Peyer's patch (tissue), 4 donors: ENCODE measurements at regions not wholly inside any gene's neighbourhood (a gene's known extent, or its start where the extent isn't known, plus 50 kb on each side); places are given as distances from the start of the nearest gene placed in this dataset.

ENCODE experiments used
- DNase-seq, 3 donors: peaks; one replicate each; pipeline ENCODE4 v3.0.0-alpha.2; 2017 to 2019
- H3K27ac ChIP-seq, 4 donors: fragments of 200-600 bp; sonication (generic); one replicate each; pipeline ENCODE4 v1.5.1; 2016 to 2019
- H3K27me3 ChIP-seq, 2 donors: fragments of 200-600 bp; sonication (generic); one replicate each; pipeline ENCODE4 v1.5.1; 2019
- H3K36me3 ChIP-seq, 3 donors: fragments of 200-600 bp; sonication (generic); one replicate each; pipeline ENCODE4 v1.5.1; 2016 to 2019
- H3K4me1 ChIP-seq, 4 donors: fragments of 200-600 bp; sonication (generic); one replicate each; pipeline ENCODE4 v1.5.1; 2016 to 2019
- H3K4me3 ChIP-seq, 4 donors: fragments of 200-600 bp; sonication (generic); 1 replicate in 3 of 4; 2 replicates in 1 of 4; pipeline ENCODE4 v1.5.1; 2016 to 2019; ENCODE audit warnings: mild to moderate bottlenecking in 1 of 4
- H3K9me3 ChIP-seq, 4 donors: fragments of 200-600 bp; sonication (generic); one replicate each; pipeline ENCODE4 v1.5.1; 2016 to 2019; ENCODE audit warnings: mild to moderate bottlenecking in 1 of 4
- POLR2A ChIP-seq, 2 donors: fragments of 450-650 bp; IDR thresholded peaks; one replicate each; pipeline ENCODE4 v1.5.1; 2017; ENCODE audit warnings: antibody characterized with exemption in 2 of 2, mild to moderate bottlenecking in 2 of 2, moderate library complexity in 2 of 2
- TF ChIP-seq, protein P1 (sequence below), 6 experiments: fragments of 450-650 bp in 4 of 6; fragments of 200-600 bp in 2 of 6; sonication (generic) in 1 of 6; IDR thresholded peaks; one replicate each; pipeline ENCODE4 v1.5.1; 2017 to 2019; ENCODE audit warnings: antibody characterized with exemption in 6 of 6, mild to moderate bottlenecking in 3 of 6, moderate library complexity in 1 of 6

DNA sequence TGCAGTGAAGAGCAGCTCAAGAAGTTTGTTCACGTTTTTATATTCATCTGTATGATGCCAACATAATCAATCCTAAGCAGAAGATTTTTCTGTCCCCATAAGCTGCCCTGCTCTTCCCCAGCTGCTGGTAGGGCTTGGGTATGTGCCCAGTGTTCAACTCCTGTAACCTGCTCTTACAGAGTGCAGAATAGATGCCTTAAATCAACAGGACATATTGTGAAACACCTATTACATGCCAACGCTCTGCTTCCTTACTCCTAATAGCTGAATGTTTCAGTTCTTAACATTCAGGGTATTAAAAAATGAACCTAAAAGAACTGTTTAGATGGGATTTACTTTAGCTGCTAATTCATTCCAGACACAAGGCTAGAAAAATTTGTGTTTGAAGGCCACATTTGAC lies 190.9 kb downstream of the HS3ST3A1 start:
- Histone ChIP-seq H3K4me1 (no peaks in the 10 kb centered on the region), H3K4me3 (no peak overlapping the region), H3K27ac (no peak overlapping the region), H3K9me3 (no peaks in the 10 kb centered on the region), H3K27me3 (no peaks in the 10 kb centered on the region), H3K36me3 (no peaks in the 10 kb centered on the region)
- TF ChIP-seq POLR2A (IDR thresholded peaks at IDR 0.05): no peak
- TF ChIP-seq, protein P1, sequence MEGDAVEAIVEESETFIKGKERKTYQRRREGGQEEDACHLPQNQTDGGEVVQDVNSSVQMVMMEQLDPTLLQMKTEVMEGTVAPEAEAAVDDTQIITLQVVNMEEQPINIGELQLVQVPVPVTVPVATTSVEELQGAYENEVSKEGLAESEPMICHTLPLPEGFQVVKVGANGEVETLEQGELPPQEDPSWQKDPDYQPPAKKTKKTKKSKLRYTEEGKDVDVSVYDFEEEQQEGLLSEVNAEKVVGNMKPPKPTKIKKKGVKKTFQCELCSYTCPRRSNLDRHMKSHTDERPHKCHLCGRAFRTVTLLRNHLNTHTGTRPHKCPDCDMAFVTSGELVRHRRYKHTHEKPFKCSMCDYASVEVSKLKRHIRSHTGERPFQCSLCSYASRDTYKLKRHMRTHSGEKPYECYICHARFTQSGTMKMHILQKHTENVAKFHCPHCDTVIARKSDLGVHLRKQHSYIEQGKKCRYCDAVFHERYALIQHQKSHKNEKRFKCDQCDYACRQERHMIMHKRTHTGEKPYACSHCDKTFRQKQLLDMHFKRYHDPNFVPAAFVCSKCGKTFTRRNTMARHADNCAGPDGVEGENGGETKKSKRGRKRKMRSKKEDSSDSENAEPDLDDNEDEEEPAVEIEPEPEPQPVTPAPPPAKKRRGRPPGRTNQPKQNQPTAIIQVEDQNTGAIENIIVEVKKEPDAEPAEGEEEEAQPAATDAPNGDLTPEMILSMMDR (IDR thresholded peaks at IDR 0.05): no peak
- DNase-seq: no peak

DNA sequence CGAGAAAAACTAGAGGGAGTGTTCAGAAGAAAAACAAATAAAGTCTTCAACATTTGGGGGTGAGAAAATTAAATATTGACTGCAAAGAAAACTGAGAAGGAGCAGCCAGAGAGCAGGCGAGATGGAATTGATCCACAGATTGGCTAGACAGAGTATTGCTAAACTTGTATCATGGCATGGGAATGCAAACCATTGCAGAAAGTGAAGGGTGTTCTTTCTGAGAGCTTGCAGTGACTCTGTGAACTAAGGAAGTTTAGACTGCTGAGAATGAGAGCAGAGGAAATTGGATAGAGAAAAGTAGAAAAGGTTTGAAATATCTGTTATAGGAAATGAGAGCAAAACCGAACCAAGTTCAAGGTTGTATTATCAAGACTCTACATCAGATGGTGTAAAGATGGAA lies 191.5 kb downstream of the HS3ST3A1 start:
- no peaks in the 10 kb centered on the region for H3K9me3 ChIP-seq
- TF ChIP-seq, protein P1 (IDR thresholded peaks at IDR 0.05): no peak
- no peak for TF ChIP-seq POLR2A (IDR thresholded peaks at IDR 0.05)

GRCh38 chr17:13409455-13409854 lies 192.3 kb downstream of the HS3ST3A1 start:
- no peak for TF ChIP-seq POLR2A (IDR thresholded peaks at IDR 0.05)
- TF ChIP-seq, protein P1 (IDR thresholded peaks at IDR 0.05): no peak
- H3K4me3 ChIP-seq: no peak overlapping the region
- H3K36me3 ChIP-seq: no peaks in the 10 kb centered on the region
- H3K27me3 ChIP-seq: no peaks in the 10 kb centered on the region
- no peaks in the 10 kb centered on the region for H3K9me3 ChIP-seq
- no peak for DNase-seq
- H3K4me1 ChIP-seq: no peaks in the 10 kb centered on the region
- no peak overlapping the region for H3K27ac ChIP-seq

More for the DNA sequence above, 191.5 kb downstream of the HS3ST3A1 start:
- H3K27ac ChIP-seq: no peak overlapping the region
- no peaks in the 10 kb centered on the region for H3K27me3 ChIP-seq
- DNase-seq: no peak
- H3K4me3 ChIP-seq: no peak overlapping the region
- H3K36me3 ChIP-seq: no peaks in the 10 kb centered on the region
- no peaks in the 10 kb centered on the region for H3K4me1 ChIP-seq

DNA sequence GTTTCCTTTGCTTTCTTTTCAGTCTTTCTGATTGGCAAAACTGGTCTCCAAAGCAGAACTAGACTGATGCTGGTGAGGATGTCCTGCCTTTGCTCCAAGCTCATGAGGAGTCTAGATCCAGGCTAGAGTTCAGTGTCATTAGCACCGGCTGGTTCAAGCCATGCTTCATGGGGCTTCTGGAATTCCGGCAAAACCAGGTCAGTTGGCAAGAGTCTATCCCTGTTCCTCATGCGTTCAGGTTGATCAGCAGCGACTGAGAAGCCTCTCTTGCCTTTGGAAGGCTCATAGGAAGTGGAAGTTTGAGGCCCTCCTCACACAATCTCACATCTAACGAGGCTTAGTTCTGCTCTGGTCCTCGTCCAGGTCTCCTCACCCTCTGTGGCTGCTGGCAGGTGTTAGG lies 194.3 kb downstream of the HS3ST3A1 start:
- H3K27ac ChIP-seq: no peak overlapping the region
- no peak for TF ChIP-seq POLR2A (IDR thresholded peaks at IDR 0.05)
- TF ChIP-seq, protein P1 (IDR thresholded peaks at IDR 0.05): no peak
- H3K4me3 ChIP-seq: no peak overlapping the region
- no peaks in the 10 kb centered on the region for H3K36me3 ChIP-seq
- H3K27me3 ChIP-seq: no peaks in the 10 kb centered on the region
- no peaks in the 10 kb centered on the region for H3K4me1 ChIP-seq
- no peak for DNase-seq
- H3K9me3 ChIP-seq: no peaks in the 10 kb centered on the region

GRCh38 chr17:13405807-13406206 lies 195.9 kb downstream of the HS3ST3A1 start:
- no peak overlapping the region for H3K27ac ChIP-seq

More at GRCh38 chr17:13405807-13406206, 195.9 kb downstream of the HS3ST3A1 start:
- no peaks in the 10 kb centered on the region for H3K36me3 ChIP-seq
- H3K9me3 ChIP-seq: no peaks in the 10 kb centered on the region
- TF ChIP-seq POLR2A (IDR thresholded peaks at IDR 0.05): no peak
- TF ChIP-seq, protein P1 (IDR thresholded peaks at IDR 0.05): no peak
- H3K4me3 ChIP-seq: no peak overlapping the region
- H3K4me1 ChIP-seq: no peaks in the 10 kb centered on the region
- H3K27me3 ChIP-seq: no peaks in the 10 kb centered on the region
- no peak for DNase-seq
